ENCODE measurements at regions not wholly inside any gene's neighbourhood (a gene's known extent, or its start where the extent isn't known, plus 50 kb on each side); places are given as distances from the start of the nearest gene placed in this dataset.
"Not testable (repeated sequence)": the region's sequence is repeated elsewhere in the genome, so short reads cannot be mapped to it uniquely, and the experiment has no call there.

DNA sequence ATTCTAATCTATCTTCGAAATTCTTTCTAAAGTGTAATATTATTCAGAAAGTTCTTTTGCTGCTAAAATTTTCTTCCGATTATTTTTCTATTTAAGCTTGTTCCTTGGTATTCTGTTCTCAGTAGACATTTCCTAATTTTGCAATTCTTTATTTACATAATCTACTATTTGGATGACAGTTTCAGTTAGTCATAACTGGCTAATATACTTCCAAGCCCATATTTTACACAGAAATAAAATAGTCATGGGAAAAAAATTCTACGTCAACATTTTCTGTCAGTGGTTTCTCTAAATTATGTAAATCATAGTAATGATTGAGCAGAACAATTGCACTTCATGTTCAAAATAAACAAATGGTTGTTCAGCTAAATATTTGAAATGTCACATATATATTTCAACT, 178.0 kb upstream of the ANKRD50 start:
- DNase-seq (ENCODE audit: low spot score): no peak

DNA sequence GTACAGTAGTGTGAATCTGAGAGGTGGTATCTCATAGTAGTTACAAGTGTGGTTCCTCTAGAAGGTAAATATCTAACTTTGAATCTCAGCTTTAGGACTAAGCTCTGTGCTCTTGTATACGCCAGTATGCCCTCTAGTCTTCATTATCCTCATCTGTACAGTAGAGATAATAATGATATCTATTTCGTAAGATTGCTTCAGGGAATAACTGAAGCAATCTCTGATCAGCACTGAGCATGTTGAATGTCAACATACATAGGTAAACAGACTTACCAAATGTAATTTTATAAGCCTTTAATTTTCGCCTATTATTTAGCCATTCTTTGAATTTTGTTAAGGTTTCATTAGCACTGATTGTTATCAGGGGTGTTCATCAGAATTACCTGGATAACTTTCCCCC, 175.2 kb upstream of the ANKRD50 start:
- DNase-seq (ENCODE audit: low spot score): no peak

DNA sequence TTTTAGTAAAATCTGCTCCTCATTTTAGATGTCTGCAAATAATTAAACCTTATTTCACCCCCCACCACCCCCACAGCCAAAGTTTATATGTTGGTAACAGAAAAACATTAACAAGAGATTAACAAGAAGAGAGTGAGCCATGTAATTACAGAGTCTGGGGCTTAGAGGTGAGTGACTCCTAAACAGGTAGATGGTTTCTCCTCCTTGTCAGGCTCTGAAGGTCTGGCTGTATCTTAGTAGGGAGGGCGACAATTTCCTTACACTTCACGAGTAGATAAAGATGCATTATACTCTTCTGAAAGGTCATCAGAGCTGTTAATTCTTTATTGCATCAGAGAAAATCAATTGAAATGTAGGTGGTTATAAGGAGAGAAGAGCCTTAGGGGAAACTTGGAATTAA, 171.8 kb upstream of the ANKRD50 start:
- DNase-seq (ENCODE audit: low spot score): no peak

DNA sequence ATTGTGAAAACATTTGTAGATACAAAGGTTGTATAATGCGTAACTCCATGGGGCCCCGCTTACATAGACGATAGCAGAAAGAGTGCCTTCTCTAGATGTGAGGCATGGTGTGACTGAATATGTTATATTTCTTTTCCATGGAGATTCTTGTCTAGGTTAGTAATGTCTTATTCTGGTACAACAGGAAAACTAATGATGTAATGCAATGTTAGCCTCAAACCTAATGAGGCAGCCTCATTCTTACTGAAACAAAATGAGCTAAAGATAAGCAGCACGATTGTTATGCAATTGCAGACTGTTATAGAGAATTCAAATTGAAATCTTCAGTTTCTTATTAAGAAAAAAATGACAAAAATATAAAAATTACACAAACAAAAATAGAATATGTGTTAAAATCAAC, 171.1 kb upstream of the ANKRD50 start:
- no peak for DNase-seq (ENCODE audit: low spot score)

DNA sequence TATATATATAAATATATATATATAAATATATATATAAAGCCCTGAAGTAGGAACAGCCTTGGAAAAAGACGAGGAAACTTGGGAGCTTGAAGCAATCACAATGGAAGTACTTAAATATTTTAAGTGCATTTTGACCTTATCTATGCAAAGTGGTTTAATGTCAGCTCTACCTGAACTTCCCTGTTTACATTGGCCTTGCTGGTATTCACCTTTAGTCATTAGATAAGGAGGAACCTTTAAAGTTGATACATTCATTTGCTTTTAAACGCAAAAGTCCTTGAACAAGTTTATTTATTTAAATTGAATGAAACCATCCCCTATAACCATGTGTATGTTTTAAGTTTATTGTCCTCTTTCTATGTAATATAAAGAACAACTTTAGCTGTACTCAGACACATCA, 166.7 kb upstream of the ANKRD50 start:
- no peak for DNase-seq (ENCODE audit: low spot score)

DNA sequence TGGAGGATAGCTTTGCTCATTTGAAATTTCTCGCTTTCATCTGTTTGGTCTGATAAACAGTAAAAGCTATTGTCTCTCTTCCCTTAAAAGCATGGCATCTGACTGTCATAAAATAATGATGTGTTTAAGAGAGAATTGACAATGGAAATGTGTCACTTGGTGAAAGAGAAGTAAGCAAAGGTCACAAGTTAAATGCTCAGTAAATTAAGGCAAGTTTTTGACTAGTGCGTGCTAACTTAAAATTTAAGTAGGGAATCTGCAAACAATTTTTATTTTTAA, 161.6 kb upstream of the ANKRD50 start:
- no peak for DNase-seq (ENCODE audit: low spot score)

DNA sequence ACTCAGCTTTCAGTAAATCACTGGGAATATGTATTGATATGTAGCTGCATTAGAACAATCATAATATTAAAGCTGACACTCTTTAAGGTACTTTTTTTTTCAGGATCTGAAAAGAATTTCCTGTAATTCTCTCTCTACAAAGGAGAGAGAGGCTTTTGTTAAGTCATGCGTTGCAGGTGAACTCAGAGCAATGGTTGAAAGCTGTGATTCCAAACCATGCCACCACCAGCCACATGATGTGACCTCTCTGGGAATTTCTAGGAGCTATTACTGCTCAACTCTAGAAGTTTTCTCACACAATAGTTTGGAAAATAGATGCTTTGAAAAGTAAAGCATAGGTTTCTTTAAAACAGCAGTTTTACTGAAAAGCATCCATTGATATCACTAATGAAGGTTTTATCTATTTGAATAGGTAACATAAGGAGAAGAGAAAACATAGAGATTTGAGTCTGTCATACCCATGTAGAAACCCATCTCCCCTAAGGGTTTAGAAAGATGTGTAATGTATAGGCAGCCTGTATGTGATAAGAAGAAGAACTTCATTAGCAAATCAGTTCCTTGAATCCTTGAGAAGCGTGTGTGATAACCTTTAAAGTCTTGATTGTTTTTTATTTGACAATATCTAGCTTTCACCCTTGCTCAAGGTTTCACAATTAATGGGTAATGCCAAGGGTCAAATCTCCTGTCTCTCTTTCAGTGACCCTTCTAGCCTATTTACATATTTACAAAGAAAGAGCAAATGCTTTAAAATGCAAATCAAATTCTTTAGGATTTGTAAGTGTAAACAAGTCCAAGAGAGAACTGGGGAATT, 161.0 kb upstream of the ANKRD50 start:
- DNase-seq (ENCODE audit: low spot score): no peak

DNA sequence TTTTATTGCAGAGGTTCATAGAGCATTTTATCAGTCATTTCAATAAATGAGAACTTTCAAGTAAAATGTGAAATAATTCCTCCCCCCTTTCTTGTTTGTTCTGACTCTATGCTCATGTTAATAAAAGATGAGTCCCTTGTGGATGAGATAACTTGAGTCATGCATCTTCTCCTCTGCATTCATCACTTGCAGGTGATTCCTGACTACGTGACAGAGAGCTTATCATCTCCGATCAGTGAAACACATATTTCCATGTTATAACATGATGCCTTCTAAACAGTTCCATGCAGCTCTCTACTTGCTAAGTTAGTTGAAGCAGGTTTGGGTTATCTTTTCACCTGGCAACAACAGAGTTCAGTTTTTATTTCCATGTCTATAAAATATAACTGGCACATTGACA, 160.1 kb upstream of the ANKRD50 start:
- no peak for DNase-seq (ENCODE audit: low spot score)

DNA sequence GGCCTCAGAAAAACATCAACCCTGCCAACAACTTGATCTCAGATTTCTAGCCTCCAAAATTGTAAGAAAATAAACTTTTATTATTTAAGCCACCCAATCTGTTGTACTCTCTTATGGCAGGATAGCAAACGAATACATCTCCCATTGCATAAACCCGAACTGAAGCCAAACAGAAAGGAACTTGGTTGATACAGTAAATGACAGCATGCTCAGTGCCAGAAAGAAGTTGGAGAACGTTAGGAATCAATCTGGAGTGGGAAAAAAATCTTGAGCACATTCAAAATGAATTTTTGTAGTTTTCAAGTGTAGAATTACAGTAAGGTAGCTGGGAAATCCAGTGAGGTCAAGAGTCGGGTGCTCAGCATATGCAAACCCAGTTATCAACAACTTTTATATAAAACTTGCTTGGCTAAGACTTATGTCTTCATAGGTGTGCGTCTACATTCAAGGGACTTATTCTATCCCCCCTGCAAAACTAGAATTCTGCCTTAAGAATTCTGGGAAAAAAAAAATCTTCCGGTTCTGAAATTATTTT, 157.5 kb upstream of the ANKRD50 start:
- DNase-seq (ENCODE audit: low spot score): no peak

DNA sequence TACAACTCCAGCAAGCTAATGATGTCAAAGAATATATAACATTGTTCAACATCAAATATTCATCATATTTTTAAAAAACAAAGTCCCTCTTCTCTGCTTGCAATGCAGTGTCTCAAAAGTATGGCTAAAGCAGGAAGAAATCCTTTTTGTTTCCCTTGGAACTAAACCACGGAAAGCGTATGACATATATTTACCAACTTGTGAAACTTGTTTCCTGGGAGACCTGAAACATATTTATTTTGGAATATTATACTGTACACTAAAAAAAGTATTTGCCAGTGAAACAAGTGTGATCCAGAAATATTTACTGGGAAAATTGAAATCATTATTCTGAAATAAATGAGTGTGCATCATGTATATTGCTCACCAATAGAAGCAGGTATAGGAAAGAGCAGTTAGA, 156.0 kb upstream of the ANKRD50 start:
- DNase-seq (ENCODE audit: low spot score): no peak

DNA sequence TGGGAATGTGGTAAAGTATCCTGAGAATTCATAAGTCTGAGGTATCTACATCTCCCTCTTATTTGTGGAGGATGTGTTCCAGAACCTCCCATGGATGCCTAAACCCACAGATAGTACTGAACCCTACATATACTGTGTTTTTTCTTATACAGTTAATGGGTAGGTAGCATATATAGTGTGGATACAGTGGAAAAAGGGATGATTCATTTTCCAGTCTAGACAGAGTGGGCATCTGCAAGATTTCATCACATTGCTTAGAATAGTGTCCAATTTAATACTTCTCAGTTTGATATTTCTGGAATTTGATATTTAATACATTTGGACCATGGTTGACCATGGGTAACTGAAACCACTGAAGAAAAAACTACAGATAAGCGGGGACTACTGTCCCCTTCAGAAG, 155.0 kb upstream of the ANKRD50 start:
- DNase-seq (ENCODE audit: low spot score): no peak

DNA sequence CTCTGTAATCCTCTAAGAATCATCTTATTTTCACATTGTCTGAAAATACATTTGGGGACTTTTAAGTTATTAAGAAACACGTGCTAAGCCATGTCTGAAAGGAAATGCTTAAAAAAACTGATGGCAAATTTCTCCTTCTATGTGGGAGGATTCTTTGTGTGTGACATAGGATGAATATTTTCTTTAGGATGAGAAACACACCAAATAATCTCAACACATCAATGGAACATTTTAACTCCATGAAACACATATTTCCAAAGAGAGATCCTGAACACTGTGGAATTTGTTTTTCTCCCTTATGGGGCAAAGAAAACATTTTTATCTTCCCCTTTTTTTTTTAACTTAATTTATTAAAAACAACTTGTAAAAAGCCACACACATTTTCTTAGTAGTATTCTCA, 153.8 kb upstream of the ANKRD50 start:
- no peak for DNase-seq (ENCODE audit: low spot score)

DNA sequence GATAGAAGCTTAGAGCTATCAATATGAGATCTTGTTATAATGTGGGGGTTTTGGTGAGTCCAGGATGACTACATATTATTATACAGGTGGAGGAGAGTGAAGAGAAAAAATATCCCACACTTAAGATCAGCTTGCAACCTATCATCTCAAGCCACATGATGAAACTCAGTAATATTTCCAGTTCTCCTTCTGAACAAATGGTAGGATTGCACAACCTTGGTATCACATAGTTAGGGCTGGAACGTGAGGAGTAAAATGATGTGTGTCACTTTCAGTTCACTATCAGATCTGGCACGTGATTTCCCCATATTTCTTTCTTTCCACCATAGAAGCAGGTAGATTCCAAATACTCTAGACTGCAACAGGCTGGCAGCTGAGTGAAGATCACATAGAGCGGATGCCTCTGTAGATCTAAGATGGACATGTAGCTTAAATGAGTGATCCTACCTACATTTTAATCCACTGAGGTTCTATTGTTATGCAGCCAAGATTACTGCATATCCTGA, 150.6 kb upstream of the ANKRD50 start:
- no peak for DNase-seq (ENCODE audit: low spot score)

DNA sequence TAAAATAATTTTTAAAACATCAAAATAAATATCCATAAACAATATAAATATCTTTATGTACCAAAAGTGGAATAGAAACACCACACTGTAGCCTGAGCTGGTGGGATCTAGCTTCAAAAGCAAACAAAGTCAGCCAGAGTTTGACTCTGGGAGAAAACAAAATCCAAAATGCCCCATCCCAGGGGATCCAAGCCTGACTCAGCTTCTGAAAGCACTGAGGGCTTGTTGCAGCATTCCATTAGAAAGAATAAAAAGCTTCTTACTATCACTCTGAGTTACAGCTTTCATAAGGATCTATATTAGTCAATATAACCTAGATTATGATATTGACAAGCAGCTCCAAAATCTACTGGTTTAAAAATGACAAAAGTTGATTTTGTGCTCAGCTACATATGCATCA, 149.7 kb upstream of the ANKRD50 start:
- DNase-seq (ENCODE audit: low spot score): no peak

DNA sequence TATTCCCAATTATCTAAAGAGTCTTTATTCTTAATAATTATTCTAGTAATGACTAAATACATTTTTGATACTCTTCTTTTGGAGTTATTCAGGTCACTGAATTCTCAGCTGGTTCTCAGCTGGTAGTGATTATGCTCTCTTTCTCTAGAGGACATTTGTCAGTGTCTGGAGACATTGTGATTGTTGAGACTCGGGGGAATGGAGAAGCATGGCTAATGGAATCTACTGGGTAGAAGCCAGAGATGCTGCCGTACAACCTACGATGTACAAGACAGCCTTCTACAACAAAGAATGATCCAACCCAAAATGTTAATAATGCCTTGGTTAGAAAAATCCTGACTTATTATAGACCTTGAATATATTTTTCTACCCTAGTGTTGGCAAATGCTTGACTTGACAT, 149.2 kb upstream of the ANKRD50 start:
- no peak for DNase-seq (ENCODE audit: low spot score)

DNA sequence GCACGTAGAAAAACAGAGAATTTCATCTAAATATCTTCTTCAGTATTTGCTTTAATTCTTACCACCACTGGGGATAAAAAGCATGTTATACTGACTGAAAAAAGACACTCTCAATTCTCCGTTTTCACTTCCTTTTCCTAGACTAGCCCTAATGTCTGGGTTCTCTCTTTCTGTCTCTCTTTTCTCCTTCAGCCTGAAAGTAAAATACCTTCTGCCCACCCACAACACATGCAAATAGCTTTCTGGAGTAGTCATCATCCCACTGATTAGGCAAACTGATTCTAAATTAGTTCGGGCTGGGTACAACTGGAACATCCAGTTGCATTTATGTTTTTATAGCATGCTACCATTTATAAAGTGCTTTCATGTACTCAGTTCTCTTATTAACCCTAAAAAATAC, 142.4 kb upstream of the ANKRD50 start:
- no peak for DNase-seq (ENCODE audit: low spot score)

DNA sequence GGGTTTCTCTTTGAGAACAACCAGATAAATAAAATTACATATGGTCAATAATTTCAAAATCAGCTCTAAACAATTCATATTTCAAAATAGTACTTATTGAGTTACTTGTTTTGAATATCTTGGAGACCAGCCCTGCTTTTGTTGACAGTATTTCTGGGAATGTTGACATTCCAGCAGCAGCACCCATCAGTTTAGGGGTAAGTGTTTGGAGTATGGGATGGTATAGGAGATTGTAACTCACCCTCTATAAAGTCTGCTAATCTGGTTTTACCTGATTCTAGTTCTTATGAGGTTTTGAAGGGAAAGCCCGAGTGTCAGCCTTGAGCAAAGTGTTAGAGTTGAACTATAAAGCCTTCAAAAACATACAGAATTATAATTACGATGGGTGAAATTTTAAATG, 139.2 kb upstream of the ANKRD50 start:
- no peak for DNase-seq (ENCODE audit: low spot score)

DNA sequence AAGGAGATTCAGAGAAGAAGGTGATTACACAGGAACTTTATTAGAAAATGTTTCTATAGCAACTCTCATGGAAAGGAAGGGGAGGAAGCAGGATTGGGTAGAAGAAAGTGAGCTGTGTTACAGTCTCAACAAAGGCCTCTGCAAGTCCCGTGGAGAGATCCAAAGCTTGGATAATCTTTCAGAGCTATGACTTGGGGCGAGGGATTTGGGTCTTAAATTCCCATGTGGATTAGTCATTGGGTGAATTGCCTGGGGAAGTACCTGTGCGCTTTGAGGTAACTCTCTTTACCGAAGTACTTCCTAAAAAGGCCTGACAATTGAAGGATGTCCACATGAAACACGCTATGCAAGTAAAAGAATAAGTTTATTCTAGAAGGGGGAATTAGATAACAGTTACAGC, 133.8 kb upstream of the ANKRD50 start:
- DNase-seq (ENCODE audit: low spot score): no peak

DNA sequence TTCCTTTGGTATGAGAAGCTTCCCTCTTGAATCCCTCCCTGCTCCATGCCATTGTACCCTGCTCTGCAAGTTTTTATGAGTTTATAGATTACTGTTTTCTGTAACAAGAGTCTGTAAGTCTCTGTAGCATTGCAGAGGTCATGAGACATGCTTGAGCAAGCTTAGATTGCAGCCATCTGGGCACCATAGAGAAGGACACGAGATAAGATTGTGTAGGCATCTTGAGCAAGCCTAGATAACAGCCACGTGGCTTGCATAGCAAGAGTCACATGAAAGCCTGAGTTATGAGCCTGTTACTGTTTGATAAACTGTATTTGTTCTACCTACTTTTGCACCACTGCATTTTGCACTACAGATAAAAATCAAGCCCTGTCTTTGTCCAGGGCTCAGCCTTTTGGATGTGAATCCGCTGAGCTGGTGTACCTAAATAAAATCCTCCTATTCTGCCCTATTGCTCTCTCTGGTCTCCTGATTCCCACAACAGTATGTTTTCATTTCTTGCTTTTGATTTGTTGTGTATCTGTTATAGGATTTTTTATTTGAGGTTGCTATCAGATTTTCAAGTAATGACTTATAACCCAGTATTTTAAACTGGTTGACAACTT, 127.4 kb upstream of the ANKRD50 start:
- no peak for DNase-seq (ENCODE audit: low spot score)

DNA sequence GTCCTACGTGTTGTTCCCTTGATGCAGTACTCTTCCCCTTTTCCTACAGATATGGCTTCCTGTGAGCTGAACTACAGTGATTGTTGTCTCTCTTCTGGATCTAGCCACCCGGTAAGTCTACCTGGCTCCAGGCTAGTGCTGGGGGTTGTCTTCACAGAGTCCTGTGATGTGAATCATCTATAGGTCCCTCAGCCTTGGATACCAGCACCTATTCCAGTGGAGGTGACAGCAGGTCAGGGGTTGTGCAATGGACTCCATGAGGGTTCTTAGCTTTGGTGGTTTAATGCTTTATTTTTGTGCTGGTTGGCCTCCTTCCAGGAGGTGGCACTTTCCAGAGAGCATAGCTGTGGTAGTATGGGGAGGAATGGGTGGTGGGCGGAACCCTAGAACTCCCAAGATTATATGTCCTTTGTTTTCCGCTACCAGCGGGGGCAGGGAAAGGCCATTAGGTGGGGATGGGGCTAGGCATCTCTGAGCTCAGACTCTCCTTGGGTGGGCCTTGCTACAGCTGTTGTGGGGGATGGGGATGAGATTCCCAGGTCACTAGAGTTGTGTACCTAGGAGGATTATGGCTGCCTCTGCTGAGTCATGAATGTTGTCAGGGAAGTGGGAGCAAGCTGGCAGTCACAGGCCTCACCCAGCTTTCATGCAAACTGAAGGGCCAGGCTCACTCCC, 121.4 kb upstream of the ANKRD50 start:
- no peak for DNase-seq (ENCODE audit: low spot score)

DNA sequence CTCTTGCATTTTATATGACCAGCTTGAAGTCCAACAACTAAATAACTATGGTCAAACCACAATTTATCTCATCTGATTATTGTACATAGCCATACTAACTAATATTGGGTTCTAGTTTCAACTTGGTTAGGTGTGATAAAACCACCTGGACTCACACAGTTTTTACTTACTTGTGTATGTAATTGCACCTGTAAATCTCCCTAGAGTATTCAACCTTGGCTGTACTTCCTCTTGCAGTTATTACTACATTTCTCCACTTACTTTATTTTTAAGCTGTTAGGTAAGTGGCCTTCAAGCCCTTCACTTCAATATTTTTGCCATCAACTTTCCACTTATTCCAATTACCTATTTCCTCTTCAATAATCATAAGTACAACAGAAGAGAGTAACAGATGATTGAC, 115.8 kb upstream of the ANKRD50 start:
- DNase-seq (ENCODE audit: low spot score): no peak

DNA sequence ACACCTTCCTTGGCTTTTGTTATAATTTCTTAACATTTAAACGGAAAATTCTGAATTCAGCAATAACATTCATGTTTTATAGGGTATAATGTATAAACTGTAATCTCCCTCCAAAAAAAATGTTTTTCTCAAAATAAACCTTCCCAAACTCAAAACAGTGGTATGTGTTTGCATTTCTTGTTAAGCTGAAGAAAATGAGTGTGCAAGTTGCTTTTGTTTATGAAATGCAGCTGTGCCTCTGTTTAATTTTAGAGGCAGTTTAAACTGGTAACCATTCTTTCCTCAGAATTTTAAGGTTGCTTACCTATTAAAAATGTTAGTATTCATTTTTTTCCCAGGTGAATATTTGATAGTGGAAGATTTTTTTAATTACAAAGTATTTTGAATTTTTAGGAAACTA, 105.0 kb upstream of the ANKRD50 start:
- no peak for DNase-seq (ENCODE audit: low spot score)

DNA sequence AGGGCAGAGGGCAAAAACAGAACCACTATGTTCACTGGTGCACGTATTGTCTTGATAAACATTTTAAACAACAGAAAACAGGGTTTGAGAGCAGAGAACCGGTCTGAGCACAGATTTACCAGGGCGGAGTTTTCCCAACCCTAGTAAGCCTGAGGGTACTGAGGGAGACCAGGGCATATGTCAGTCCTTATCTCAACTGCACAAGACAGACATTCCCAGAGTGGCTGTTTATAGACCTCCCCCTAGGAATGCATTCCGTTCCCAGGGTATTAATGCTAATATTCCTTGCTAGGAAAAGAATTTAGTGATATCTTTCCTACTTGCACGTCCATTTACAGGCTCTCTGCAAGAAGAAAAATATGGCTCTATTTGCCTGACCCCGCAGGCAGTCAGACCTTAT, 99.7 kb upstream of the ANKRD50 start:
- DNase-seq (ENCODE audit: low spot score): not testable (repeated sequence)

Measured in activated CD4-positive, alpha-beta T cell treated with anti-CD3 and anti-CD28 coated beads, Interleukin-2, Interleukin-4, amounts not matched to agents 100 ng/mL and 50 ng/mL, durations not matched to agents 16 hours and 8 hours (primary cell).